ENCODE measurements at regions not wholly inside any gene's neighbourhood (a gene's known extent, or its start where the extent isn't known, plus 50 kb on each side); places are given as distances from the start of the nearest gene placed in this dataset.

- TF ChIP-seq, protein P1, sequence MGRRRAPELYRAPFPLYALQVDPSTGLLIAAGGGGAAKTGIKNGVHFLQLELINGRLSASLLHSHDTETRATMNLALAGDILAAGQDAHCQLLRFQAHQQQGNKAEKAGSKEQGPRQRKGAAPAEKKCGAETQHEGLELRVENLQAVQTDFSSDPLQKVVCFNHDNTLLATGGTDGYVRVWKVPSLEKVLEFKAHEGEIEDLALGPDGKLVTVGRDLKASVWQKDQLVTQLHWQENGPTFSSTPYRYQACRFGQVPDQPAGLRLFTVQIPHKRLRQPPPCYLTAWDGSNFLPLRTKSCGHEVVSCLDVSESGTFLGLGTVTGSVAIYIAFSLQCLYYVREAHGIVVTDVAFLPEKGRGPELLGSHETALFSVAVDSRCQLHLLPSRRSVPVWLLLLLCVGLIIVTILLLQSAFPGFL (CRISPR knock-in tag; IDR thresholded peaks at IDR 0.05; ENCODE audit: borderline replicate concordance): no peak
- TF ChIP-seq CDX4 (CRISPR knock-in tag; IDR thresholded peaks at IDR 0.05; ENCODE audit: borderline replicate concordance): no peak
- TF ChIP-seq ZNF263 (CRISPR knock-in tag; IDR thresholded peaks at IDR 0.05; ENCODE audit: low read depth): no peak
- no peak for TF ChIP-seq SOX15 (CRISPR knock-in tag; IDR thresholded peaks at IDR 0.05)
- TF ChIP-seq SMAD3 (CRISPR knock-in tag; IDR thresholded peaks at IDR 0.05; ENCODE audit: borderline replicate concordance): no peak
- TF ChIP-seq, protein P2, sequence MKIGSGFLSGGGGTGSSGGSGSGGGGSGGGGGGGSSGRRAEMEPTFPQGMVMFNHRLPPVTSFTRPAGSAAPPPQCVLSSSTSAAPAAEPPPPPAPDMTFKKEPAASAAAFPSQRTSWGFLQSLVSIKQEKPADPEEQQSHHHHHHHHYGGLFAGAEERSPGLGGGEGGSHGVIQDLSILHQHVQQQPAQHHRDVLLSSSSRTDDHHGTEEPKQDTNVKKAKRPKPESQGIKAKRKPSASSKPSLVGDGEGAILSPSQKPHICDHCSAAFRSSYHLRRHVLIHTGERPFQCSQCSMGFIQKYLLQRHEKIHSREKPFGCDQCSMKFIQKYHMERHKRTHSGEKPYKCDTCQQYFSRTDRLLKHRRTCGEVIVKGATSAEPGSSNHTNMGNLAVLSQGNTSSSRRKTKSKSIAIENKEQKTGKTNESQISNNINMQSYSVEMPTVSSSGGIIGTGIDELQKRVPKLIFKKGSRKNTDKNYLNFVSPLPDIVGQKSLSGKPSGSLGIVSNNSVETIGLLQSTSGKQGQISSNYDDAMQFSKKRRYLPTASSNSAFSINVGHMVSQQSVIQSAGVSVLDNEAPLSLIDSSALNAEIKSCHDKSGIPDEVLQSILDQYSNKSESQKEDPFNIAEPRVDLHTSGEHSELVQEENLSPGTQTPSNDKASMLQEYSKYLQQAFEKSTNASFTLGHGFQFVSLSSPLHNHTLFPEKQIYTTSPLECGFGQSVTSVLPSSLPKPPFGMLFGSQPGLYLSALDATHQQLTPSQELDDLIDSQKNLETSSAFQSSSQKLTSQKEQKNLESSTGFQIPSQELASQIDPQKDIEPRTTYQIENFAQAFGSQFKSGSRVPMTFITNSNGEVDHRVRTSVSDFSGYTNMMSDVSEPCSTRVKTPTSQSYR (CRISPR knock-in tag; IDR thresholded peaks at IDR 0.05): no peak
Measured at GRCh38 chr11:128240546-128240945, 346.8 kb downstream of the ETS1 start (continued).

- H3K27ac Mint-ChIP-seq: no peak overlapping the region
- CTCF ChIA-PET: no interaction called here
Measured at GRCh38 chr11:128239306-128239705, 348.1 kb downstream of the ETS1 start.

More at GRCh38 chr11:128239306-128239705, 348.1 kb downstream of the ETS1 start:
- Mint-ChIP-seq H3K4me1 (0 out of 2 replicates have a peak, but pooled peaks cover 5% of the 10 kb centered on the region), H3K27me3 (ENCODE audit: low read depth) (peaks cover 4% of the 10 kb centered on the region; the same call in 1 of the 2 replicates), H3K4me3 (no peak overlapping the region), H3K9me3 (peaks cover 7% of the 10 kb centered on the region; the same call in 1 of the 2 replicates), H3K36me3 (no peaks in the 10 kb centered on the region)
- DNase-seq (ENCODE audit: low spot score): no peak
- POLR2A ChIA-PET: no interaction called here
- TF ChIP-seq ZNF532 (CRISPR knock-in tag; IDR thresholded peaks at IDR 0.05; ENCODE audit: borderline replicate concordance) (no peak), TP53 (CRISPR knock-in tag; IDR thresholded peaks at IDR 0.05) (no peak), ATF6 (CRISPR knock-in tag; IDR thresholded peaks at IDR 0.05) (no peak), ZBTB21 (CRISPR knock-in tag; IDR thresholded peaks at IDR 0.05; ENCODE audit: borderline replicate concordance) (no peak), ZNF121 (CRISPR knock-in tag; IDR thresholded peaks at IDR 0.05) (no peak)
- TF ChIP-seq, protein P3, sequence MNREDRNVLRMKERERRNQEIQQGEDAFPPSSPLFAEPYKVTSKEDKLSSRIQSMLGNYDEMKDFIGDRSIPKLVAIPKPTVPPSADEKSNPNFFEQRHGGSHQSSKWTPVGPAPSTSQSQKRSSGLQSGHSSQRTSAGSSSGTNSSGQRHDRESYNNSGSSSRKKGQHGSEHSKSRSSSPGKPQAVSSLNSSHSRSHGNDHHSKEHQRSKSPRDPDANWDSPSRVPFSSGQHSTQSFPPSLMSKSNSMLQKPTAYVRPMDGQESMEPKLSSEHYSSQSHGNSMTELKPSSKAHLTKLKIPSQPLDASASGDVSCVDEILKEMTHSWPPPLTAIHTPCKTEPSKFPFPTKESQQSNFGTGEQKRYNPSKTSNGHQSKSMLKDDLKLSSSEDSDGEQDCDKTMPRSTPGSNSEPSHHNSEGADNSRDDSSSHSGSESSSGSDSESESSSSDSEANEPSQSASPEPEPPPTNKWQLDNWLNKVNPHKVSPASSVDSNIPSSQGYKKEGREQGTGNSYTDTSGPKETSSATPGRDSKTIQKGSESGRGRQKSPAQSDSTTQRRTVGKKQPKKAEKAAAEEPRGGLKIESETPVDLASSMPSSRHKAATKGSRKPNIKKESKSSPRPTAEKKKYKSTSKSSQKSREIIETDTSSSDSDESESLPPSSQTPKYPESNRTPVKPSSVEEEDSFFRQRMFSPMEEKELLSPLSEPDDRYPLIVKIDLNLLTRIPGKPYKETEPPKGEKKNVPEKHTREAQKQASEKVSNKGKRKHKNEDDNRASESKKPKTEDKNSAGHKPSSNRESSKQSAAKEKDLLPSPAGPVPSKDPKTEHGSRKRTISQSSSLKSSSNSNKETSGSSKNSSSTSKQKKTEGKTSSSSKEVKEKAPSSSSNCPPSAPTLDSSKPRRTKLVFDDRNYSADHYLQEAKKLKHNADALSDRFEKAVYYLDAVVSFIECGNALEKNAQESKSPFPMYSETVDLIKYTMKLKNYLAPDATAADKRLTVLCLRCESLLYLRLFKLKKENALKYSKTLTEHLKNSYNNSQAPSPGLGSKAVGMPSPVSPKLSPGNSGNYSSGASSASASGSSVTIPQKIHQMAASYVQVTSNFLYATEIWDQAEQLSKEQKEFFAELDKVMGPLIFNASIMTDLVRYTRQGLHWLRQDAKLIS (CRISPR knock-in tag; IDR thresholded peaks at IDR 0.05; ENCODE audit: borderline replicate concordance): no peak
- ATAC-seq: no peak

All from WTC11 (cell line).